ENCODE measurements at regions not wholly inside any gene's neighbourhood (a gene's known extent, or its start where the extent isn't known, plus 50 kb on each side); places are given as distances from the start of the nearest gene placed in this dataset.

DNA sequence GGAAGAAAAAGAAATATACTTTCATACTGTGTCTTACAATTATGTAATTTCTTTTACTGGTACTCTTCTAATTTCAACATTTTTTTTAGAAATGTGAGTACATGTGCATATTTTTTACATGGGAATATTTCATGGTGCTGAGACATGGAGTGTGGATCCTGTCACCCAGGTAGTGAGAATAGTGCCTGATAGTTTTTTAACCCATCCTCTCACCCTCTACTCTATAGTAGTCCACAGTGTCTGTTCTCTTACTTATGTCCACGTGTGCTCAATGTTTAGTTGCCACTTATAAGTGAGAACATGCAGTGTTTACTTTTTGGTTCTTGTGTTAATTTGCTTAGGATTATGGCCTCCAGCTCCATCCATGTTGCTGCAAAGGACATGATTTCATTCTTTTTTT, 548.8 kb downstream of the AACS start:
- no peak overlapping the region for H2BK120ac ChIP-seq (ENCODE audit: low read depth, low read length, poor library complexity, severe bottlenecking)
- no peak overlapping the region for H2BK20ac ChIP-seq (ENCODE audit: low read depth, low read length, poor library complexity, severe bottlenecking)
- no peak overlapping the region for H4K5ac ChIP-seq (ENCODE audit: insufficient read length, low read depth, low read length)
- H3K79me2 ChIP-seq (ENCODE audit: insufficient read depth, low read length): no peaks in the 10 kb centered on the region
- H4K8ac ChIP-seq (replicated peaks; ENCODE audit: insufficient read length, low read depth, low read length): no peak overlapping the region
- no peaks in the 10 kb centered on the region for H3K9me3 ChIP-seq (ENCODE audit: control insufficient read depth, low read depth, low read length)
- DNase-seq: no peak
- no peaks in the 10 kb centered on the region for H3K27me3 ChIP-seq (ENCODE audit: insufficient read depth, low read length)
- no peak overlapping the region for H2AFZ ChIP-seq (ENCODE audit: low read length)
- no peak overlapping the region for H3K9ac ChIP-seq (ENCODE audit: extremely low read depth, insufficient read length, low read length)
- H4K20me1 ChIP-seq (ENCODE audit: control insufficient read depth, insufficient read depth, insufficient read length): no peaks in the 10 kb centered on the region
- Mint-ChIP-seq H3K27me3 (ENCODE audit: low read depth) (no peaks in the 10 kb centered on the region), H3K27ac (no peak overlapping the region), H3K36me3 (ENCODE audit: insufficient read depth in 1 of 3, low read depth in 3 of 3) (peaks cover 0 to under 1% (median 0%) of the 10 kb centered on the region in 3 experiments; a peak in 3 of 7 replicates), H3K4me3 (no peak overlapping the region), H3K9me3 (no peaks in the 10 kb centered on the region), H3K4me1 (no peaks in the 10 kb centered on the region)
- H3K23ac ChIP-seq (ENCODE audit: insufficient read length, low read depth, low read length): no peak overlapping the region
- H3K56ac ChIP-seq (ENCODE audit: insufficient read length, low read depth, low read length): no peak overlapping the region
- no peak overlapping the region for H3K4me2 ChIP-seq (ENCODE audit: insufficient read depth, insufficient read length, low read length)
- H4K91ac ChIP-seq (ENCODE audit: insufficient read length, low read depth, low read length): no peak overlapping the region
- no peak overlapping the region for H3K18ac ChIP-seq (ENCODE audit: insufficient read length, low read depth, low read length)
- H3K27ac ChIP-seq (ENCODE audit: insufficient read length, low read depth, low read length): no peak overlapping the region
- H2BK15ac ChIP-seq (ENCODE audit: low read depth, low read length): no peak overlapping the region
- no peaks in the 10 kb centered on the region for H3K79me1 ChIP-seq (ENCODE audit: insufficient read depth, low read depth, low read length, poor library complexity, severe bottlenecking)
- no peak overlapping the region for H2BK12ac ChIP-seq (ENCODE audit: insufficient read length, low read depth, low read length)
- TF ChIP-seq, protein P1, sequence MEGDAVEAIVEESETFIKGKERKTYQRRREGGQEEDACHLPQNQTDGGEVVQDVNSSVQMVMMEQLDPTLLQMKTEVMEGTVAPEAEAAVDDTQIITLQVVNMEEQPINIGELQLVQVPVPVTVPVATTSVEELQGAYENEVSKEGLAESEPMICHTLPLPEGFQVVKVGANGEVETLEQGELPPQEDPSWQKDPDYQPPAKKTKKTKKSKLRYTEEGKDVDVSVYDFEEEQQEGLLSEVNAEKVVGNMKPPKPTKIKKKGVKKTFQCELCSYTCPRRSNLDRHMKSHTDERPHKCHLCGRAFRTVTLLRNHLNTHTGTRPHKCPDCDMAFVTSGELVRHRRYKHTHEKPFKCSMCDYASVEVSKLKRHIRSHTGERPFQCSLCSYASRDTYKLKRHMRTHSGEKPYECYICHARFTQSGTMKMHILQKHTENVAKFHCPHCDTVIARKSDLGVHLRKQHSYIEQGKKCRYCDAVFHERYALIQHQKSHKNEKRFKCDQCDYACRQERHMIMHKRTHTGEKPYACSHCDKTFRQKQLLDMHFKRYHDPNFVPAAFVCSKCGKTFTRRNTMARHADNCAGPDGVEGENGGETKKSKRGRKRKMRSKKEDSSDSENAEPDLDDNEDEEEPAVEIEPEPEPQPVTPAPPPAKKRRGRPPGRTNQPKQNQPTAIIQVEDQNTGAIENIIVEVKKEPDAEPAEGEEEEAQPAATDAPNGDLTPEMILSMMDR (conservative IDR thresholded peaks at IDR 0.05): no peak
- no peaks in the 10 kb centered on the region for H3K4me1 ChIP-seq (ENCODE audit: insufficient read depth, low read length)
- no peak overlapping the region for H3T11ph ChIP-seq (ENCODE audit: low read length)
- no peak overlapping the region for H2AK5ac ChIP-seq (ENCODE audit: insufficient read length, low read length)
- WGBS (ENCODE audit: extremely low coverage, insufficient read length, low lambda C conversion rate): no CpG with 5 or more reads among the region's 1 CpG
- H2BK5ac ChIP-seq (ENCODE audit: insufficient read length, low read length): no peak overlapping the region
- H3K23me2 ChIP-seq (ENCODE audit: insufficient read length, low read depth, low read length, poor library complexity, severe bottlenecking): no peaks in the 10 kb centered on the region
- no peak overlapping the region for H3K14ac ChIP-seq (ENCODE audit: insufficient read depth, low read length)
- no peak overlapping the region for H3K4ac ChIP-seq (ENCODE audit: low read depth, low read length)

All from H9 (cell line).